ENCODE measurements at regions not wholly inside any gene's neighbourhood (a gene's known extent, or its start where the extent isn't known, plus 50 kb on each side); places are given as distances from the start of the nearest gene placed in this dataset.

GRCh38 chr6:22152841-22153240 is 144.0 kb downstream of the PRL start:
- Histone ChIP-seq H3K4me1 (ENCODE audit: control insufficient read depth, insufficient read depth, low read length) (peaks cover 3% of the 10 kb centered on the region), H3K4me3 (ENCODE audit: low read length) (no peak overlapping the region), H3K36me3 (ENCODE audit: control insufficient read depth, insufficient read depth, low read length) (peaks cover 8% of the 10 kb centered on the region), H3K27me3 (ENCODE audit: control insufficient read depth, insufficient read depth, low read length, poor library complexity, severe bottlenecking) (no peaks in the 10 kb centered on the region), H3K9me3 (ENCODE audit: control insufficient read depth, low read length) (no peaks in the 10 kb centered on the region), H3K27ac (ENCODE audit: low read depth, low read length) (no peak overlapping the region), H3K9ac (ENCODE audit: extremely low read depth, low read length, poor library complexity, severe bottlenecking) (no peak overlapping the region)
- no peak for DNase-seq
- H3K27ac Mint-ChIP-seq = no peak overlapping the region
- no peak overlapping the region for H3K4me3 Mint-ChIP-seq
- H3K4me1 Mint-ChIP-seq = peaks cover 24% of the 10 kb centered on the region
- H3K27me3 Mint-ChIP-seq (ENCODE audit: insufficient read depth) = no peaks in the 10 kb centered on the region
- no peaks in the 10 kb centered on the region for H3K9me3 Mint-ChIP-seq
- H3K36me3 Mint-ChIP-seq (ENCODE audit: low read depth) = peaks cover 6% of the 10 kb centered on the region
- TF ChIP-seq CTCF (conservative IDR thresholded peaks at IDR 0.05) = no peak

- no peaks in the 10 kb centered on the region for H3K27me3 Mint-ChIP-seq (ENCODE audit: insufficient read depth)
- WGBS, 2 experiments (ENCODE audit: insufficient coverage in 1 of 2, insufficient read length in 1 of 2) = 86 to 95% methylated on average over 4 to 6 of the region's 6 CpGs
- peak overlapping the region; percentile 25 for H3K27ac Mint-ChIP-seq
- no peak for TF ChIP-seq CTCF (conservative IDR thresholded peaks at IDR 0.05)
- H3K4me3 ChIP-seq (ENCODE audit: low read length) = no peak overlapping the region
- H3K4me3 Mint-ChIP-seq = no peak overlapping the region
- H3K9me3 Mint-ChIP-seq = no peaks in the 10 kb centered on the region
- peaks cover 11% of the 10 kb centered on the region for H3K36me3 Mint-ChIP-seq (ENCODE audit: low read depth)
- H3K27ac ChIP-seq (ENCODE audit: low read depth, low read length) = no peak overlapping the region
- H3K9ac ChIP-seq (ENCODE audit: extremely low read depth, low read length, poor library complexity, severe bottlenecking) = no peak overlapping the region
- H3K36me3 ChIP-seq (ENCODE audit: control insufficient read depth, insufficient read depth, low read length) = peaks cover 16% of the 10 kb centered on the region
- peaks cover 17% of the 10 kb centered on the region for H3K4me1 Mint-ChIP-seq
- H3K27me3 ChIP-seq (ENCODE audit: control insufficient read depth, insufficient read depth, low read length, poor library complexity, severe bottlenecking) = no peaks in the 10 kb centered on the region
- no peaks in the 10 kb centered on the region for H3K9me3 ChIP-seq (ENCODE audit: control insufficient read depth, low read length)
- no peaks in the 10 kb centered on the region for H3K4me1 ChIP-seq (ENCODE audit: control insufficient read depth, insufficient read depth, low read length)
- no peak for DNase-seq
Observed at GRCh38 chr6:22153384-22154158, 143.3 kb downstream of the PRL start.

- Histone ChIP-seq H3K27ac (ENCODE audit: low read depth, low read length) (no peak overlapping the region), H3K27me3 (ENCODE audit: control insufficient read depth, insufficient read depth, low read length, poor library complexity, severe bottlenecking) (no peaks in the 10 kb centered on the region), H3K4me1 (ENCODE audit: control insufficient read depth, insufficient read depth, low read length) (no peaks in the 10 kb centered on the region), H3K9ac (ENCODE audit: extremely low read depth, low read length, poor library complexity, severe bottlenecking) (no peak overlapping the region), H3K9me3 (ENCODE audit: control insufficient read depth, low read length) (peaks cover 10% of the 10 kb centered on the region), H3K36me3 (ENCODE audit: control insufficient read depth, insufficient read depth, low read length) (peaks cover 28% of the 10 kb centered on the region), H3K4me3 (ENCODE audit: low read length) (no peak overlapping the region)
- H3K36me3 Mint-ChIP-seq (ENCODE audit: low read depth) = peaks cover 24% of the 10 kb centered on the region
- no peak overlapping the region for H3K27ac Mint-ChIP-seq
- TF ChIP-seq CTCF (conservative IDR thresholded peaks at IDR 0.05) = no peak
- peaks cover 11% of the 10 kb centered on the region for H3K9me3 Mint-ChIP-seq
- 96% methylated on average over 4 of the region's 4 CpGs; no CpG with 5 or more reads in 1 of the 2 experiments for WGBS, 2 experiments (ENCODE audit: insufficient coverage in 1 of 2, insufficient read length in 1 of 2)
- H3K4me3 Mint-ChIP-seq = no peak overlapping the region
- H3K4me1 Mint-ChIP-seq = peaks cover 5% of the 10 kb centered on the region
- no peak for DNase-seq
- no peaks in the 10 kb centered on the region for H3K27me3 Mint-ChIP-seq (ENCODE audit: insufficient read depth)
Observed at GRCh38 chr6:22155551-22155950, 141.3 kb downstream of the PRL start.

Measured in endodermal cell (in vitro differentiated cells).